Daoy (cell line): ENCODE measurements at regions not wholly inside any gene's neighbourhood (a gene's known extent, or its start where the extent isn't known, plus 50 kb on each side); places are given as distances from the start of the nearest gene placed in this dataset.
"Not testable (repeated sequence)": the region's sequence is repeated elsewhere in the genome, so short reads cannot be mapped to it uniquely, and the experiment has no call there.

ENCODE experiments used
- DNase-seq: peaks from one replicate; pipeline ENCODE4 v3.0.0-alpha.2; 2015; ENCODE audit warnings: low read depth

DNA sequence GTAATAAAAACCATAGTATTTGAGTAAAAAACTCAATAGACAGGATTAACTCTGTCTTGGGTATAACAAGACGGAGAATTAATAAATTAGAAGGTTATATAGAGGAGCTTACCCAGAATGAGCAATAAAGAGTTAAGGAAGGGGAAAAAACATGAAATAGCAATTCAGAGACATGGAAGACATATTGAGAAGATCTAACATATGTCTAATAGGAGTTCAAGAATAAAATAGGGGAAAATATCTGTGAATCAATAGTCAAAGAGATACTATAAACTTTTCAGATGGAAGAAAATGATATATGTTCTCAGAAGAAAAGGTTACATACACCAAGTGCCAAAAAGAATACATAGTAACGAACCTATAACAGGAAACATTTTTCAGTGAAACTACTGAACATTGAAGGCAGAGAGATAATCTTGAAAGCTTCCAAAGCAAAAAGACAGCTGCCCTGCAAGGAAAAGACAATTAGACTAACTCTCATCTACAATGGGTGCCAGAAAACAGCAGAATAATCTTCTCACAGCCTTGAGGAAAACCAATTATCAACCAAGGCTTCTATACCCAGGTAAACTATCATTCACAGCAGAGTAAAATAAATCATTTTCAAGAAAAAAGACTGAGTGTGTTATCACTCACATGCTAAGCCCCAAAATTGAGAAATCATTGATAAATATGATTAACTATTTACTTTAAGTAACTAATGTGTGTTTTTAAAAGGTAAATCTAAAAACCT, 106.0 kb downstream of the ENC1 start:
- DNase-seq: no peak

DNA sequence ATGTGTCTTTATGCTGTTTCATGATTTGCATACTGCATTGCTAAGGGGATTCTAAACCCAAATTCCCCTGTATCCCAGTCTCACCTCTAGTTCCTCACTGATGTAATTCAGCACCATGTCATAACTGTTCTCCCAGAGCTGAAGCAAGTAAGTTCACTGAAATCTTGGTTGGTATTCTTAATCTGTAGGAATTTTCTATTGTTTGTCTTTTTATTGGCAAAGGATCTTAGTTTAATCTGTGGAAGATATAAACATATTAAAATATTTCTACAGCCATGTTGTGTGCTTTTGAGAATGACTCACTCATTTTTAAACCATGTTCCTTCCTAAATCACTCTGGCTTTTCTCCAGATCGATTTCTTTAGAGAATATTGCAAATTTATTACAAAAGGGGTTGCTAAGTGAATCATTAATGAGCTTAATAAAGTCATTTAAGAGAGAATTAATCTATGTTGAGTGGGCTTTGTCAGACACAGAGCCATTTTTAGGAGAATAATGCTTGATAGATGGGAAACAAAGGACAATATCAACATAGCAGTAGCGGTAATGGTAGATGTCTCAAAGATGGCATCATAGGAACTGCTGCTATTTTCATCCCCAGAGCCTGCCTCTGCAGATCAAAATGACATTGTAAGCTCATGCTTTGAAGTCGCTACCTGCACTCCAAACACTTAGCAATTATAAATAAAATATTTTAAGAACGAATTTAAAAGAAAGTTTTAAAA, 110.0 kb downstream of the ENC1 start:
- no peak for DNase-seq

DNA sequence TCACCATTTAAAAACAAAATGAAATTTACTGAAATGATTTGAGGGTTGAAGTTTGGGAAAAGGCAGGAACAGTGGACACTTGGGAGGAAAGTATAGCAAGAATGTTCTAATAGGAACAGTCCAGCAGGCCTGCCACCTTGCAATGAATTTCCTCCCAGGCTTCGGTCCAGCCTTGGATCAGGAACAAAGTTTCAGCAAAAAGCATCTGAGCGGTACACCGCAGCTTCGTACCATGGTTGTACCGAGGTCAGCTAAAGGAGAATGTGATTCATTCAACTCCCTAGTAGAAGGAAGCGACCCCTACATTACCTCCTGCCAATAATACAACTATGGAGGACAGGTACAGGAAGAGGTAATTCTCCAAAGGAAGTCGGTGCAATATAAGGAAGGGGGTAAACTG, 111.4 kb downstream of the ENC1 start:
- no peak for DNase-seq

DNA sequence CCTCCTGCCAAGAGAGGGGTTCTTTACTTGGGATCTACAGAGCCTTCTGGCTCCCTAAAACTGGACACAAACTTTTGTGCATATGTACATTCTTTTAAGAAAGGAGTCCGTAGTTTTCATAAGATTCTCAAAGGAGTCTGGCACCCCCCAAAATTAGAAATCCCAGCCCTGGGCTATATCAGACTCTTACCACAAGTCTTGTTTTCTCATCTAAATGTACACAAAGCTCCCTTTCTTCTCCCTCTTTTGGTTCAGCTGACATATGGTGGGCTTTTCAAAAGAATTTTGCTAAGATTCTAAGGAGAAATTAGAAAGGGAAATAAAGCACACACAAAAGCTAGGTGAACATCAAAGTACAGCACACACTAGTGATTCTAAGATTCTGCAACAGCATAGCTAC, 114.4 kb downstream of the ENC1 start:
- no peak for DNase-seq

GRCh38 chr5:74524767-74525166, 115.8 kb downstream of the ENC1 start:
- not testable (repeated sequence) for DNase-seq

GRCh38 chr5:74523698-74524097, 116.8 kb downstream of the ENC1 start:
- not testable (repeated sequence) for DNase-seq

- not testable (repeated sequence) for DNase-seq
Observed at GRCh38 chr5:74522838-74523237, 117.7 kb downstream of the ENC1 start.

GRCh38 chr5:74521401-74521800, 119.1 kb downstream of the ENC1 start:
- DNase-seq: no peak

DNA sequence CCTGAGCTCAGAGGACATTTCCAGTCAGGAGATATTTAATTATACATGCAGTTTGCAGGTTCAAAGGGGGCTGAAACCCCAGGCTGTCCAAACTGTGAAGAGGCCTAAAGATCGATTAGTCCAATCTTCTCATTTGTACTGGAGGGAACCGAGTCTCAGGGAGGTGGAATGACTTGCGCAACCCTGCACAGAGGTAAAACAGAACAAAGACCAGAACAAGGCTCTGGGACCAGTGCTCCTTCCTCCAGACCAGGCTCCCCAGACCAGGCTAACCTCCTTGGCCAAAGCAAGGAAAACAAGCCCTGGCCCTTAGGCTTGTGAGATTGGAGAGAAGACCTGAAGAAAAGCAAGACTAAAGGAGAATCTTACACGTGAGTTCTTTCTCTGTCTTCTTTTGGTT, 120.8 kb downstream of the ENC1 start:
- DNase-seq: no peak

- peak; percentile 46 for DNase-seq
Observed at GRCh38 chr5:74519161-74519571, 121.4 kb downstream of the ENC1 start.

DNA sequence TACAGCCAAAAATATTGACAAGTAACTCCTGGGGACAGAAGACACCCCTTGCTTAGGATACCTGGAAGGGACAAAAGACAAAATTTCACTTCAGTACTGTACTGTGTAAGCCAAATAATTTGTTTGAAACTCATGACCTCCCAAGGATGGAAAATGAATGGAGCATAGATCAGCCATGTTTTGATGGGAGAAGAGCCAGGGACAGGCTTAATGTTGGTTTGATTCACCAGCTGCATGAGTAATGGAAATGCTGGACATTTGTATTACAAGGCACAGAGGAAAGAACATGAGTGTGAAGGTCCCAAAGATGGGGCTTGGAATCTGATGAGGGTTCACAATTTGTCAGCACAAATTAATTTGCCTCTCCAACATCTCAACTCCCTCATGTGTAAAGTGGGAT, 122.8 kb downstream of the ENC1 start:
- peak; percentile 87 for DNase-seq

GRCh38 chr5:74516211-74516636, 124.3 kb downstream of the ENC1 start:
- peak; percentile 70 for DNase-seq

- DNase-seq: no peak
Observed at GRCh38 chr5:74514888-74515551, 125.5 kb downstream of the ENC1 start.

DNA sequence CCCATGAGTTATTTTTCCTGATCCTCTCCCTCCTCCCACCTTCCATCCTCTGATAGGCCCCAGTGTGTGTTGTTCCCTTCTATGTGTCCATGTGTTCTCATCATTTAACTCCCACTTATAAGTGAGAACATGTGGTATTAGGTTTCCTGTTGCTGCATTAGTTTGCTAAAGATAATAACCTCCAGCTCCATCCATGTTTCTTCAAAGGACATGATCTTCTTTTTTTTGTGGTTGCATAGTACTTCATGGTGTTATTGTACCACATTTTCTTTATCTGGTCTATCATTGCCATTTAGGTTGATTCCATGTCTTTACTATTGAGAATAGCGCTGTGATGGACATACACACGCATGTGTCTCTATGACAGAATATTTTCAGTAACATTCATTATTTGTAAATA, 128.8 kb downstream of the ENC1 start:
- not testable (repeated sequence) for DNase-seq

DNA sequence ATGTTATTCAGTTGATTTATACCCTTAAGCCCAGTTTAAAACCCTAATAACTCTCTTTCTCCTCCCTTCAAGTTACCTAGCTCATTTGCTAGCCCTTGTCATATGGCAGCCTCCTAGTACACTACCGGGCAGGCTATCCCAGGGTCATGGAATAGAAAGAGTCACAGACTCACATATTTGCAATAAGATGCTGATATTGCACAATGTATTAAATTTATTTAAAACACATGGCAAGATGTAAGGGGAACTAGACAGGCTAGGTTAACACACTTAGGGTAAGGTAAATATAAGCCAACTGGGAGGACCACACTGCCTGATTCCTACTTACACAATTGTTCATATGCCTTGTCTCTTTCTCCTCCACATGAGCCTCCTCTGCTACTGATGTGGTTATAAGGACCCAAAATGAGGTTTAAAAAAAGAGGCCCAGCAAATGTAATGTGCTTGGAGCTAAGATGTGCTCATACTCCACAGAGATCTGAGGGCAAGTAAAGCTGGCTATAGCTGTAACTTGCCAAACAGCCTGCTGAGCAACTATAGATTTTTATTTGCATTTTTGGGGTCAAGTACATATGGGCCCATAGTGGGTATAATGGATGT, 130.0 kb downstream of the ENC1 start:
- no peak for DNase-seq

GRCh38 chr5:74507370-74508005, 133.0 kb downstream of the ENC1 start:
- no peak for DNase-seq

DNA sequence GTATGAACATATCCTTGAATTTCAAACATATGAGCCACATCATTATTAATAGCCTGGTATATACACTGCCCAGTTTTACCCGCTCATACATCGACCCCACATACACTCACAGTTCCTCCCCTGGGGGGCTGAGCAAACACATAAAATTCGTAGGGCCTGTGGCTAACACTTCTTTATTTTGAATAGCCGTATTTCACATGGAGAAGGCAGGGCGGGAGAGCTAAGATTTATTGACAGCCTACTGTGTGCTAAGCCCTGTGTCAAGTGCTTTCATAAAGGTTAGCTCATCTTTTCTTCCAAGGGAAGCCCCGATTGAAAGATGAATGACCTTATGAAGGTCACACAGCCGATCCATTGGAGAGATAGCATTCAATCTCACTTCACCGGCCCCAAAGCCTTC, 134.4 kb downstream of the ENC1 start:
- DNase-seq: no peak

- DNase-seq: no peak
Observed at GRCh38 chr5:74504463-74504862, 136.1 kb downstream of the ENC1 start.

- DNase-seq: no peak
Observed at GRCh38 chr5:74502479-74502950, 138.0 kb downstream of the ENC1 start.

- no peak for DNase-seq
Observed at GRCh38 chr5:74501674-74502478, 138.7 kb downstream of the ENC1 start.
